GM23338 (cell line): ENCODE measurements at regions not wholly inside any gene's neighbourhood (a gene's known extent, or its start where the extent isn't known, plus 50 kb on each side); places are given as distances from the start of the nearest gene placed in this dataset.
A peak's percentile ranks its signal among the peaks of the same experiment; 100 is the strongest.

ENCODE experiments used
- ATAC-seq: fragments of 200-7000 bp; cut with Tn5 transposase; 3 replicates; pipeline ENCODE4 v1.9.1; 2020
- DNase-seq: peaks from one replicate; pipeline ENCODE4 v3.0.0-alpha.2; 2015; ENCODE audit warnings: low spot score
- H2AFZ ChIP-seq: fragments of 200-600 bp; sonication (generic); 2 replicates; pipeline ENCODE4 v1.8.0; 2016; ENCODE audit warnings: antibody characterized with exemption, mild to moderate bottlenecking, moderate library complexity
- H3F3A ChIP-seq: fragments of 200-600 bp; sonication (generic); replicated peaks from 2 replicates; pipeline ENCODE4 v1.8.0; 2017; ENCODE audit warnings: antibody characterized with exemption, mixed run types, low read depth
- H3K27ac ChIP-seq: fragments of 200-600 bp; sonication (generic); 2 replicates; pipeline ENCODE4 v1.6.1; 2016; ENCODE audit warnings: low read depth
- H3K27me3 ChIP-seq: fragments of 200-600 bp; sonication (generic); 2 replicates; pipeline ENCODE4 v1.8.0; 2016; ENCODE audit warnings: mild to moderate bottlenecking, mixed run types, moderate library complexity; ENCODE audit not compliant: insufficient read depth
- H3K36me3 ChIP-seq: fragments of 200-600 bp; sonication (generic); 2 replicates; pipeline ENCODE4 v1.8.0; 2016; ENCODE audit warnings: mild to moderate bottlenecking; ENCODE audit not compliant: insufficient read depth
- H3K4me1 ChIP-seq: fragments of 200-600 bp; sonication (generic); 2 replicates; pipeline ENCODE4 v1.8.0; 2016; ENCODE audit warnings: mild to moderate bottlenecking, moderate library complexity; ENCODE audit not compliant: insufficient read depth
- H3K4me2 ChIP-seq: fragments of 200-600 bp; sonication (generic); 2 replicates; pipeline ENCODE4 v1.7.1; 2017; ENCODE audit warnings: mixed run types
- H3K4me3 ChIP-seq: fragments of 200-600 bp; sonication (generic); 2 replicates; pipeline ENCODE4 v1.6.1; 2016; ENCODE audit warnings: mixed run types
- H3K79me2 ChIP-seq: fragments of 200-600 bp; sonication (generic); replicated peaks from 2 replicates; pipeline ENCODE4 v1.8.0; 2017; ENCODE audit warnings: mild to moderate bottlenecking; ENCODE audit not compliant: insufficient read depth
- H3K9me2 ChIP-seq: fragments of 200-600 bp; sonication (generic); 2 replicates; pipeline ENCODE4 v1.8.0; 2017; ENCODE audit not compliant: insufficient read depth
- H4K20me1 ChIP-seq: fragments of 200-600 bp; sonication (generic); replicated peaks from 2 replicates; pipeline ENCODE4 v1.8.0; 2017; ENCODE audit warnings: mild to moderate bottlenecking; ENCODE audit not compliant: insufficient read depth
- H3K27ac Mint-ChIP-seq: 2 replicates; pipeline ENCODE4 v1.8.0; 2020; ENCODE audit warnings: inconsistent platforms, mild to moderate bottlenecking, moderate library complexity, mixed read lengths
- H3K27me3 Mint-ChIP-seq: 3 replicates; pipeline ENCODE4 v1.8.0; 2022; ENCODE audit warnings: low read depth, mild to moderate bottlenecking, moderate library complexity, mixed read lengths, inconsistent platforms; ENCODE audit not compliant: insufficient read depth, poor library complexity
- H3K36me3 Mint-ChIP-seq: 3 replicates; pipeline ENCODE4 v1.8.0; 2021; ENCODE audit warnings: low read depth, mild to moderate bottlenecking, inconsistent platforms, moderate library complexity, mixed read lengths
- H3K4me1 Mint-ChIP-seq: 3 replicates; pipeline ENCODE4 v1.8.0; 2020; ENCODE audit warnings: mild to moderate bottlenecking, inconsistent platforms, mixed read lengths
- H3K4me3 Mint-ChIP-seq: 3 replicates; pipeline ENCODE4 v1.8.0; 2021; ENCODE audit warnings: moderate library complexity, mild to moderate bottlenecking, inconsistent platforms, mixed read lengths
- H3K9me3 Mint-ChIP-seq: 3 replicates; pipeline ENCODE4 v1.8.0; 2020; ENCODE audit warnings: moderate library complexity, mild to moderate bottlenecking, inconsistent platforms, mixed read lengths
- CREB1 ChIP-seq: fragments of 250-450 bp; sonication (Bioruptor Pico); IDR thresholded peaks from 2 replicates; pipeline ENCODE4 v1.5.0; 2020; ENCODE audit warnings: low read depth, mild to moderate bottlenecking, moderate library complexity
- EZH2 ChIP-seq: fragments of 200-600 bp; sonication (generic); IDR thresholded peaks from one replicate; pipeline ENCODE4 v1.8.0; 2017; ENCODE audit warnings: antibody characterized with exemption, mild to moderate bottlenecking, low read depth; ENCODE audit not compliant: unreplicated experiment
- EZH2phosphoT487 ChIP-seq: fragments of 200-600 bp; sonication (generic); IDR thresholded peaks from one replicate; pipeline ENCODE4 v1.8.1; 2018; ENCODE audit warnings: antibody characterized with exemption; ENCODE audit not compliant: unreplicated experiment
- NANOG ChIP-seq: IDR thresholded peaks from 2 replicates; pipeline ENCODE4 v1.6.1; 2016; ENCODE audit warnings: antibody characterized with exemption, borderline replicate concordance
- STAT1 ChIP-seq: IDR thresholded peaks from one replicate; pipeline ENCODE4 v1.6.1; 2016; ENCODE audit warnings: antibody characterized with exemption; ENCODE audit not compliant: unreplicated experiment
- ZNF114 ChIP-seq: fragments of 250-450 bp; sonication (Bioruptor Pico); IDR thresholded peaks from 2 replicates; pipeline ENCODE4 v1.5.0; 2020; ENCODE audit warnings: mild to moderate bottlenecking, moderate library complexity
- ZNF331 ChIP-seq: fragments of 250-450 bp; sonication (Bioruptor Pico); IDR thresholded peaks from 2 replicates; pipeline ENCODE4 v1.5.0; 2020; ENCODE audit warnings: low read depth, mild to moderate bottlenecking, moderate library complexity
- TF ChIP-seq, protein P1 (sequence below), 2 experiments: fragments of 200-600 bp in 1 of 2; sonication (generic) in 1 of 2; conservative IDR thresholded peaks; 2 replicates each; pipeline versions ENCODE4 v1.5.1 to v1.6.1; 2016 to 2017; ENCODE audit warnings: antibody characterized with exemption in 2 of 2, low read depth in 2 of 2, mild to moderate bottlenecking in 2 of 2, moderate library complexity in 1 of 2
- TF ChIP-seq, protein P2 (sequence below): IDR thresholded peaks from one replicate; pipeline ENCODE4 v1.6.1; 2018; ENCODE audit warnings: antibody characterized with exemption; ENCODE audit not compliant: unreplicated experiment

DNA sequence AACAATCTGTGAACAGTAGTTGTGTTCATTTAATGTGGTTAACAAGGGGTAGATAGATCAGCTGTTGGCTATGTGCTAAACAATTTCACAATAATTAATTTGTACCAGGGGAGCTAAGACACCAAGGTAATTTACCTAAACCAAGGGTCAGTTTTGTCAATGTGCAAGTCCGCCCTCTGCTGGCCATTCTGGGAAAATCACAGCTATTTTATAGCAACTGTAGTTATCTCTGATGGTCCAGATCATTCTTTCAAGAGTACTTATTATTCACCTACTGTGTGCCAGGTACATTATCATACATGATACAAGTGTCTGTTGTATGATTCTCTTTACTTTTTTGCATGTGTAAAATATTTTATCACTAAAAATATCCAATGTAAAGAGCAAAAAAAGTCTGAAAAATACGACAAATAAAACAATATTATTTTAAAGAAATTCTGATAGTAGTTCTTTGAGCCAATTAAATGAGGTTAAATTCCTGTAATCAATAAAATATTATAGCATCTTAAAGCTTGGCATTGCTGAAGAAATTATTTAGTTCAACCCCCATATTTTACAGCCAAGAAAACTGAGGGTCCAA, 312.3 kb upstream of the FAM78B start:
- no peak overlapping the region for H3K4me3 ChIP-seq
- no peaks in the 10 kb centered on the region for H3K36me3 Mint-ChIP-seq
- H3K27me3 Mint-ChIP-seq: peaks cover 2% of the 10 kb centered on the region
- no peak overlapping the region for H3K4me2 ChIP-seq
- H3K27me3 ChIP-seq: no peaks in the 10 kb centered on the region
- no peaks in the 10 kb centered on the region for H3K9me3 Mint-ChIP-seq
- no peak for TF ChIP-seq EZH2
- TF ChIP-seq, protein P1, sequence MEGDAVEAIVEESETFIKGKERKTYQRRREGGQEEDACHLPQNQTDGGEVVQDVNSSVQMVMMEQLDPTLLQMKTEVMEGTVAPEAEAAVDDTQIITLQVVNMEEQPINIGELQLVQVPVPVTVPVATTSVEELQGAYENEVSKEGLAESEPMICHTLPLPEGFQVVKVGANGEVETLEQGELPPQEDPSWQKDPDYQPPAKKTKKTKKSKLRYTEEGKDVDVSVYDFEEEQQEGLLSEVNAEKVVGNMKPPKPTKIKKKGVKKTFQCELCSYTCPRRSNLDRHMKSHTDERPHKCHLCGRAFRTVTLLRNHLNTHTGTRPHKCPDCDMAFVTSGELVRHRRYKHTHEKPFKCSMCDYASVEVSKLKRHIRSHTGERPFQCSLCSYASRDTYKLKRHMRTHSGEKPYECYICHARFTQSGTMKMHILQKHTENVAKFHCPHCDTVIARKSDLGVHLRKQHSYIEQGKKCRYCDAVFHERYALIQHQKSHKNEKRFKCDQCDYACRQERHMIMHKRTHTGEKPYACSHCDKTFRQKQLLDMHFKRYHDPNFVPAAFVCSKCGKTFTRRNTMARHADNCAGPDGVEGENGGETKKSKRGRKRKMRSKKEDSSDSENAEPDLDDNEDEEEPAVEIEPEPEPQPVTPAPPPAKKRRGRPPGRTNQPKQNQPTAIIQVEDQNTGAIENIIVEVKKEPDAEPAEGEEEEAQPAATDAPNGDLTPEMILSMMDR (conservative IDR thresholded peaks at IDR 0.05; ENCODE audit: low read depth in 2 of 2): peak; percentile 80 to 84
- no peak for TF ChIP-seq ZNF331 (CRISPR knock-in tag)
- TF ChIP-seq EZH2phosphoT487: no peak
- TF ChIP-seq, protein P2, sequence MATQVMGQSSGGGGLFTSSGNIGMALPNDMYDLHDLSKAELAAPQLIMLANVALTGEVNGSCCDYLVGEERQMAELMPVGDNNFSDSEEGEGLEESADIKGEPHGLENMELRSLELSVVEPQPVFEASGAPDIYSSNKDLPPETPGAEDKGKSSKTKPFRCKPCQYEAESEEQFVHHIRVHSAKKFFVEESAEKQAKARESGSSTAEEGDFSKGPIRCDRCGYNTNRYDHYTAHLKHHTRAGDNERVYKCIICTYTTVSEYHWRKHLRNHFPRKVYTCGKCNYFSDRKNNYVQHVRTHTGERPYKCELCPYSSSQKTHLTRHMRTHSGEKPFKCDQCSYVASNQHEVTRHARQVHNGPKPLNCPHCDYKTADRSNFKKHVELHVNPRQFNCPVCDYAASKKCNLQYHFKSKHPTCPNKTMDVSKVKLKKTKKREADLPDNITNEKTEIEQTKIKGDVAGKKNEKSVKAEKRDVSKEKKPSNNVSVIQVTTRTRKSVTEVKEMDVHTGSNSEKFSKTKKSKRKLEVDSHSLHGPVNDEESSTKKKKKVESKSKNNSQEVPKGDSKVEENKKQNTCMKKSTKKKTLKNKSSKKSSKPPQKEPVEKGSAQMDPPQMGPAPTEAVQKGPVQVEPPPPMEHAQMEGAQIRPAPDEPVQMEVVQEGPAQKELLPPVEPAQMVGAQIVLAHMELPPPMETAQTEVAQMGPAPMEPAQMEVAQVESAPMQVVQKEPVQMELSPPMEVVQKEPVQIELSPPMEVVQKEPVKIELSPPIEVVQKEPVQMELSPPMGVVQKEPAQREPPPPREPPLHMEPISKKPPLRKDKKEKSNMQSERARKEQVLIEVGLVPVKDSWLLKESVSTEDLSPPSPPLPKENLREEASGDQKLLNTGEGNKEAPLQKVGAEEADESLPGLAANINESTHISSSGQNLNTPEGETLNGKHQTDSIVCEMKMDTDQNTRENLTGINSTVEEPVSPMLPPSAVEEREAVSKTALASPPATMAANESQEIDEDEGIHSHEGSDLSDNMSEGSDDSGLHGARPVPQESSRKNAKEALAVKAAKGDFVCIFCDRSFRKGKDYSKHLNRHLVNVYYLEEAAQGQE: no peak
- no peak for TF ChIP-seq CREB1 (CRISPR knock-in tag)
- TF ChIP-seq NANOG: no peak
- H2AFZ ChIP-seq: no peak overlapping the region
- DNase-seq: peak; percentile 67
- H3K79me2 ChIP-seq: no peaks in the 10 kb centered on the region
- H3K9me2 ChIP-seq: no peaks in the 10 kb centered on the region
- H3K4me1 ChIP-seq: peaks cover 4% of the 10 kb centered on the region; the same call in 1 of the 2 replicates
- no peak overlapping the region for H3K27ac ChIP-seq
- peaks cover 12% of the 10 kb centered on the region; the same call in 2 of the 3 replicates for H3K4me1 Mint-ChIP-seq
- H3K27ac Mint-ChIP-seq: no peak overlapping the region
- H4K20me1 ChIP-seq: no peaks in the 10 kb centered on the region
- no peaks in the 10 kb centered on the region for H3K36me3 ChIP-seq
- H3K4me3 Mint-ChIP-seq: no peak overlapping the region
- no peaks in the 10 kb centered on the region for H3F3A ChIP-seq
- ATAC-seq: peak; percentile 67

DNA sequence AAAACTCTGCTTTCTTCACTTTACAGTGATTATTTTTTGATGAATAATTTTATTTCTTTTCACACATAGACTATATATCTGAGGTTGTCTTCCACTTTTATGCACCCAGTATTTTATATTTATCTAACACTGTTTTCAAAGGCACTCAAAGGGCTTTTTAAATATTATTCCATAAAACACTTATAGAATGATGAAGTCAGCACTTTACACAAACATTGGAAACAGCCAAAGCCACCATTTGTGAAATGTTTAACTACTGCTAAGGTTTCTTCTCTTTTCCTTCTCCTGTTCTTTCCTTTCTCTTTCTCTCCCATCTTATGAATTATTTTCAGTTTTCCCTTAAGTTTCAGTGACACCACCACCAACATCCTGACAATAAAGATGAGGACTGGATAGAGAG, 317.7 kb upstream of the FAM78B start:
- Histone ChIP-seq H3K4me2 (no peak overlapping the region), H3K9me2 (no peaks in the 10 kb centered on the region), H3K27me3 (no peaks in the 10 kb centered on the region), H4K20me1 (no peaks in the 10 kb centered on the region), H3K27ac (no peak overlapping the region), H3K79me2 (no peaks in the 10 kb centered on the region), H3K4me3 (no peak overlapping the region), H3F3A (no peaks in the 10 kb centered on the region), H3K36me3 (no peaks in the 10 kb centered on the region), H3K4me1 (peaks cover 4% of the 10 kb centered on the region; the same call in 1 of the 2 replicates), H2AFZ (no peak overlapping the region)
- Mint-ChIP-seq H3K9me3 (no peaks in the 10 kb centered on the region), H3K4me3 (no peak overlapping the region), H3K36me3 (no peaks in the 10 kb centered on the region), H3K27ac (no peak overlapping the region), H3K4me1 (peaks cover 4% of the 10 kb centered on the region; the same call in 2 of the 3 replicates), H3K27me3 (peaks cover 4% of the 10 kb centered on the region)
- ATAC-seq (no peak), DNase-seq (no peak)
- TF ChIP-seq, protein P2: no peak
- TF ChIP-seq ZNF114 (CRISPR knock-in tag) (no peak), CREB1 (CRISPR knock-in tag) (no peak), STAT1 (no peak), EZH2 (no peak)
